IMR-90 (cell line): ENCODE measurements at regions not wholly inside any gene's neighbourhood (a gene's known extent, or its start where the extent isn't known, plus 50 kb on each side); places are given as distances from the start of the nearest gene placed in this dataset.
A peak's percentile ranks its signal among the peaks of the same experiment; 100 is the strongest.

Source experiments
- ATAC-seq: fragments of 200-7000 bp; cut with Tn5 transposase; 2 replicates; pipeline ENCODE4 v1.9.1; 2020; ENCODE audit warnings: low read depth, mild to moderate bottlenecking, moderate library complexity
- BruUV-seq: library from RNA; stranded (reverse); fragments of 400-500 nt; replicated peaks from 2 replicates; lab custom pipeline; 2021; lab: Mats Ljungman, UMichigan
- CTCF ChIA-PET: fragments of 300-600 bp; formaldehyde crosslinking; extraction: SDS; loops from one replicate; lab custom pipeline; 2021; ENCODE audit warnings: antibody characterized with exemption; lab: Yijun Ruan, JAX
- POLR2A ChIA-PET: fragments of 300-600 bp; sonication (Branson Sonifier 250); formaldehyde crosslinking; loops from one replicate; lab custom pipeline; 2022; ENCODE audit warnings: antibody characterized with exemption; ENCODE audit not compliant: unreplicated experiment; lab: Charles Lee
- DNase-seq: peaks from one replicate; pipeline ENCODE4 v3.0.0; 2013
- H2AFZ ChIP-seq: replicated peaks from 2 replicates; pipeline ENCODE3; 2013; ENCODE audit warnings: low read length, mild to moderate bottlenecking; ENCODE audit not compliant: poor library complexity
- H2AK5ac ChIP-seq: 2 replicates; pipeline ENCODE4 v1.6.1; 2013; ENCODE audit warnings: low read depth, low read length, inconsistent platforms
- H2AK9ac ChIP-seq: replicated peaks from 2 replicates; pipeline ENCODE3; 2013; ENCODE audit warnings: mild to moderate bottlenecking, low read depth, low read length, moderate library complexity; ENCODE audit not compliant: poor library complexity
- H2BK120ac ChIP-seq: 2 replicates; pipeline ENCODE4 v1.6.1; 2013; ENCODE audit warnings: low read depth, low read length, inconsistent platforms
- H2BK15ac ChIP-seq: 3 replicates; pipeline ENCODE4 v1.6.1; 2013; ENCODE audit warnings: low read depth, low read length, inconsistent platforms
- H2BK20ac ChIP-seq: 2 replicates; pipeline ENCODE4 v1.6.1; 2013; ENCODE audit warnings: low read depth, mild to moderate bottlenecking, inconsistent platforms, low read length, moderate library complexity
- H2BK5ac ChIP-seq: 2 replicates; pipeline ENCODE4 v1.6.1; 2013; ENCODE audit warnings: mild to moderate bottlenecking, low read depth, low read length, inconsistent platforms; ENCODE audit not compliant: poor library complexity, severe bottlenecking
- H3K14ac ChIP-seq: replicated peaks from 2 replicates; pipeline ENCODE4 v1.6.1; 2013; ENCODE audit warnings: low read depth, low read length, inconsistent platforms
- H3K18ac ChIP-seq: 2 replicates; pipeline ENCODE4 v1.6.1; 2013; ENCODE audit warnings: low read depth, low read length, control low read depth
- H3K23ac ChIP-seq: 2 replicates; pipeline ENCODE4 v1.6.1; 2013; ENCODE audit warnings: low read depth, low read length, inconsistent platforms
- H3K27ac ChIP-seq: 2 replicates; pipeline ENCODE4 v1.5.1; 2013; ENCODE audit warnings: mild to moderate bottlenecking, control low read depth, low read length; ENCODE audit not compliant: insufficient read depth
- H3K27me3 ChIP-seq: 2 replicates; pipeline ENCODE4 v1.6.1; 2013; ENCODE audit warnings: low read length; ENCODE audit not compliant: control insufficient read depth, insufficient read depth
- H3K36me3 ChIP-seq: 2 replicates; pipeline ENCODE4 v1.6.1; 2013; ENCODE audit warnings: low read length, mixed read lengths; ENCODE audit not compliant: control insufficient read depth, insufficient read depth
- H3K4ac ChIP-seq: 2 replicates; pipeline ENCODE4 v1.6.1; 2013; ENCODE audit warnings: low read depth, low read length, inconsistent platforms
- H3K4me1 ChIP-seq: 2 replicates; pipeline ENCODE4 v1.6.1; 2013; ENCODE audit warnings: low read length, mixed read lengths; ENCODE audit not compliant: control insufficient read depth, insufficient read depth
- H3K4me2 ChIP-seq: 2 replicates; pipeline ENCODE4 v1.6.1; 2013; ENCODE audit warnings: low read depth, mild to moderate bottlenecking, control low read depth, low read length, moderate library complexity
- H3K4me3 ChIP-seq: 2 replicates; pipeline ENCODE4 v1.5.1; 2013; ENCODE audit warnings: low read depth, mild to moderate bottlenecking, control low read depth, low read length, moderate library complexity; ENCODE audit not compliant: insufficient read depth
- H3K56ac ChIP-seq: 2 replicates; pipeline ENCODE4 v1.6.1; 2013; ENCODE audit warnings: low read length, inconsistent platforms; ENCODE audit not compliant: insufficient read depth; ENCODE audit errors: extremely low read depth
- H3K79me1 ChIP-seq, 2 experiments: 2 replicates each; pipeline ENCODE4 v1.6.1; 2013; ENCODE audit warnings: low read length in 2 of 2, inconsistent platforms in 1 of 2, low read depth in 1 of 2
- H3K9ac ChIP-seq: 2 replicates; pipeline ENCODE4 v1.6.1; 2013; ENCODE audit warnings: low read depth, low read length, control low read depth
- H3K9me1 ChIP-seq: 2 replicates; pipeline ENCODE4 v1.6.1; 2013; ENCODE audit warnings: low read length, inconsistent platforms; ENCODE audit not compliant: insufficient read depth
- H3K9me3 ChIP-seq: 2 replicates; pipeline ENCODE4 v1.6.1; 2013; ENCODE audit warnings: low read length; ENCODE audit not compliant: control insufficient read depth, insufficient read depth
- H4K20me1 ChIP-seq: 2 replicates; pipeline ENCODE4 v1.6.1; 2013; ENCODE audit warnings: low read length, inconsistent platforms; ENCODE audit not compliant: insufficient read depth
- H4K5ac ChIP-seq: 2 replicates; pipeline ENCODE4 v1.6.1; 2013; ENCODE audit warnings: mild to moderate bottlenecking, low read depth, low read length, control low read depth
- H4K8ac ChIP-seq, 2 experiments: 2 replicates each; pipeline ENCODE4 v1.6.1; 2013; ENCODE audit warnings: low read depth in 2 of 2, low read length in 2 of 2, control low read depth in 1 of 2, inconsistent platforms in 1 of 2
- H4K91ac ChIP-seq: 2 replicates; pipeline ENCODE4 v1.6.1; 2013; ENCODE audit warnings: low read depth, low read length, inconsistent platforms; ENCODE audit not compliant: insufficient read depth
- BHLHE40 ChIP-seq: fragments of 150-350 bp; IDR thresholded peaks from 2 replicates; pipeline ENCODE4 v1.6.1; 2016; ENCODE audit warnings: mild to moderate bottlenecking, low read depth, low read length
- CEBPB ChIP-seq: IDR thresholded peaks from 2 replicates; pipeline ENCODE4 v1.6.1; 2012; ENCODE audit warnings: low read depth, low read length, improper control_type of control experiment
- CHD1 ChIP-seq: IDR thresholded peaks from 2 replicates; pipeline ENCODE4 v1.6.1; 2012; ENCODE audit warnings: low read depth, low read length, improper control_type of control experiment
- FOS ChIP-seq: fragments of 150-350 bp; IDR thresholded peaks from 2 replicates; pipeline ENCODE4 v1.6.1; 2016; ENCODE audit warnings: low read depth, low read length
- MAFK ChIP-seq: IDR thresholded peaks from 2 replicates; pipeline ENCODE4 v1.6.1; 2012; ENCODE audit warnings: low read depth, low read length, improper control_type of control experiment
- MAZ ChIP-seq: IDR thresholded peaks from 2 replicates; pipeline ENCODE4 v1.6.1; 2012; ENCODE audit warnings: low read depth, mild to moderate bottlenecking, low read length, improper control_type of control experiment, moderate library complexity, borderline replicate concordance
- MXI1 ChIP-seq: IDR thresholded peaks from 2 replicates; pipeline ENCODE4 v1.6.1; 2012; ENCODE audit warnings: low read depth, mild to moderate bottlenecking, low read length, moderate library complexity, borderline replicate concordance
- NFE2L2 ChIP-seq: fragments of 150-350 bp; IDR thresholded peaks from 2 replicates; pipeline ENCODE4 v1.6.1; 2016; ENCODE audit warnings: low read depth, mild to moderate bottlenecking, low read length
- POLR2A ChIP-seq: IDR thresholded peaks from 2 replicates; pipeline ENCODE4 v1.6.1; 2012; ENCODE audit warnings: mild to moderate bottlenecking, low read depth, low read length
- RAD21 ChIP-seq: IDR thresholded peaks from 2 replicates; pipeline ENCODE4 v1.6.1; 2012; ENCODE audit warnings: low read length, improper control_type of control experiment
- RCOR1 ChIP-seq: IDR thresholded peaks from 2 replicates; pipeline ENCODE4 v1.6.1; 2012; ENCODE audit warnings: mild to moderate bottlenecking, low read length, improper control_type of control experiment; ENCODE audit not compliant: insufficient replicate concordance
- RFX5 ChIP-seq: IDR thresholded peaks from 2 replicates; pipeline ENCODE4 v1.8.0; 2012; ENCODE audit warnings: low read depth, mild to moderate bottlenecking, low read length, moderate library complexity
- SMC3 ChIP-seq: fragments of 150-350 bp; IDR thresholded peaks from 2 replicates; pipeline ENCODE4 v1.6.1; 2016; ENCODE audit warnings: low read depth, mild to moderate bottlenecking, antibody characterized with exemption, low read length, moderate library complexity
- WGBS, 2 experiments: methylation state at CpG; one replicate each; pipeline versions ENCODE4 v1.1.5 to v1.1.7; 2013; ENCODE audit warnings: missing lambda C conversion rate in 2 of 2; ENCODE audit not compliant: insufficient read length in 1 of 2; ENCODE audit errors: extremely low coverage in 2 of 2; 5-methylcytosine and 5-hydroxymethylcytosine counted together
- dilution Hi-C: fragments of 300-500 bp; cut with HindIII; formaldehyde crosslinking; loops from one replicate; pipeline ENCODE4 v1.14.3; 2018; ENCODE audit warnings: low sequenced_read_pairs; ENCODE audit not compliant: unreplicated experiment
- in situ Hi-C: fragments of 300-500 bp; cut with MboI; formaldehyde crosslinking; loops from 3 replicates; pipeline ENCODE4 v1.14.3; 2019; ENCODE audit warnings: low sequenced_read_pairs, inconsistent platforms, mixed read lengths
- intact Hi-C: fragments of 100-400 bp; cut with micrococcal nuclease; formaldehyde crosslinking; loops from 2 replicates; pipeline ENCODE4 v1.10.0; 2022
- TF ChIP-seq, protein P1 (sequence below): fragments of 150-350 bp; IDR thresholded peaks from 2 replicates; pipeline ENCODE4 v1.6.1; 2017; ENCODE audit warnings: mild to moderate bottlenecking, antibody characterized with exemption, low read length, low read depth
- TF ChIP-seq, protein P2 (sequence below): fragments of 150-350 bp; IDR thresholded peaks from 2 replicates; pipeline ENCODE4 v1.6.1; 2016; ENCODE audit warnings: low read depth, mild to moderate bottlenecking, low read length, moderate library complexity, borderline replicate concordance
- TF ChIP-seq, protein P3 (sequence below): conservative IDR thresholded peaks from 2 replicates; pipeline ENCODE4 v1.5.1; 2012; ENCODE audit warnings: mild to moderate bottlenecking, low read depth, low read length, improper control_type of control experiment

DNA sequence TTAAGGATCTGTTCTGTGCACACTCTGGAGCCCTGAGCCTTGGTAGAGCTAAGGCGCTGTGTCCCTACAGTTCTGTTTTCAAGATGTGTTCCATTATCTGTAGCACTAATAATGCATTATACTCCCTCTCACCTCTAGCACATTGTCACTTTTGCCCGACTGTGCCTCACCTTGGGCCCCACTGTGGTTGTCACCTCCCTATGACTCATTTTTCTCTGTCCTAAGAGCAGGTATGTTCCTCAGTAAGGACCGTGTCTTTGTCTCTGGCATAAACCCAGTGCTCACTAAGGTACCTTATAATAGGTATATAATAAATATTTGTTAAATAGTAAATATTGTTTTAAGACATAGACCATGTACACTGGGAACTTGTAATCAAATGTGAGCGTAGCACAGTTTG is 942.5 kb upstream of the CITED2 start:
- H2AFZ ChIP-seq: no peak overlapping the region
- BruUV-seq: no TSS peak

More for the DNA sequence above, 942.5 kb upstream of the CITED2 start:
- Histone ChIP-seq H3K27ac (no peak overlapping the region), H4K20me1 (no peaks in the 10 kb centered on the region), H4K5ac (no peak overlapping the region), H4K91ac (no peak overlapping the region), H3K56ac (no peak overlapping the region), H3K27me3 (no peaks in the 10 kb centered on the region), H3K9ac (no peak overlapping the region), H3K4me1 (peaks cover 7% of the 10 kb centered on the region), H3K79me1 (no peaks in the 10 kb centered on the region), H2AK5ac (peak overlapping the region; percentile 92), H3K23ac (no peak overlapping the region), H3K4me3 (no peak overlapping the region), H3K18ac (no peak overlapping the region), H2AK9ac (no peak overlapping the region), H3K9me1 (0 out of 2 replicates have a peak, but pooled peaks cover 2% of the 10 kb centered on the region), H3K4ac (no peak overlapping the region), H2BK120ac (no peak overlapping the region), H2BK5ac (no peak overlapping the region), H3K14ac (no peak overlapping the region), H3K4me2 (no peak overlapping the region), H3K36me3 (no peaks in the 10 kb centered on the region), H2BK20ac (peak overlapping the region; percentile 39; the same call in 1 of the 2 replicates), H4K8ac (no peak overlapping the region), H3K9me3 (peaks cover 4% of the 10 kb centered on the region; the same call in 1 of the 2 replicates), H2BK15ac (0 out of 3 replicates have a peak overlapping the region, but pooled peaks have one; percentile 57)
- in situ Hi-C loops: no loop called here
- dilution Hi-C loops: no loop called here
- ATAC-seq: no peak
- no peak for DNase-seq
- ChIA-PET POLR2A (no interaction called here), CTCF (no interaction called here)
- intact Hi-C loops: no loop called here
- 100% methylated on average over 1 of the region's 4 CpGs; no CpG with 5 or more reads in 1 of the 2 experiments for WGBS, 2 experiments
- TF ChIP-seq NFE2L2: no peak
- TF ChIP-seq CHD1: no peak
- TF ChIP-seq BHLHE40: no peak
- TF ChIP-seq FOS: no peak
- TF ChIP-seq, protein P1, sequence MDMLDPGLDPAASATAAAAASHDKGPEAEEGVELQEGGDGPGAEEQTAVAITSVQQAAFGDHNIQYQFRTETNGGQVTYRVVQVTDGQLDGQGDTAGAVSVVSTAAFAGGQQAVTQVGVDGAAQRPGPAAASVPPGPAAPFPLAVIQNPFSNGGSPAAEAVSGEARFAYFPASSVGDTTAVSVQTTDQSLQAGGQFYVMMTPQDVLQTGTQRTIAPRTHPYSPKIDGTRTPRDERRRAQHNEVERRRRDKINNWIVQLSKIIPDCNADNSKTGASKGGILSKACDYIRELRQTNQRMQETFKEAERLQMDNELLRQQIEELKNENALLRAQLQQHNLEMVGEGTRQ: no peak
- TF ChIP-seq, protein P2, sequence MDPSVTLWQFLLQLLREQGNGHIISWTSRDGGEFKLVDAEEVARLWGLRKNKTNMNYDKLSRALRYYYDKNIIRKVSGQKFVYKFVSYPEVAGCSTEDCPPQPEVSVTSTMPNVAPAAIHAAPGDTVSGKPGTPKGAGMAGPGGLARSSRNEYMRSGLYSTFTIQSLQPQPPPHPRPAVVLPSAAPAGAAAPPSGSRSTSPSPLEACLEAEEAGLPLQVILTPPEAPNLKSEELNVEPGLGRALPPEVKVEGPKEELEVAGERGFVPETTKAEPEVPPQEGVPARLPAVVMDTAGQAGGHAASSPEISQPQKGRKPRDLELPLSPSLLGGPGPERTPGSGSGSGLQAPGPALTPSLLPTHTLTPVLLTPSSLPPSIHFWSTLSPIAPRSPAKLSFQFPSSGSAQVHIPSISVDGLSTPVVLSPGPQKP: no peak
- no peak for TF ChIP-seq MXI1
- TF ChIP-seq MAZ: no peak
- TF ChIP-seq, protein P3, sequence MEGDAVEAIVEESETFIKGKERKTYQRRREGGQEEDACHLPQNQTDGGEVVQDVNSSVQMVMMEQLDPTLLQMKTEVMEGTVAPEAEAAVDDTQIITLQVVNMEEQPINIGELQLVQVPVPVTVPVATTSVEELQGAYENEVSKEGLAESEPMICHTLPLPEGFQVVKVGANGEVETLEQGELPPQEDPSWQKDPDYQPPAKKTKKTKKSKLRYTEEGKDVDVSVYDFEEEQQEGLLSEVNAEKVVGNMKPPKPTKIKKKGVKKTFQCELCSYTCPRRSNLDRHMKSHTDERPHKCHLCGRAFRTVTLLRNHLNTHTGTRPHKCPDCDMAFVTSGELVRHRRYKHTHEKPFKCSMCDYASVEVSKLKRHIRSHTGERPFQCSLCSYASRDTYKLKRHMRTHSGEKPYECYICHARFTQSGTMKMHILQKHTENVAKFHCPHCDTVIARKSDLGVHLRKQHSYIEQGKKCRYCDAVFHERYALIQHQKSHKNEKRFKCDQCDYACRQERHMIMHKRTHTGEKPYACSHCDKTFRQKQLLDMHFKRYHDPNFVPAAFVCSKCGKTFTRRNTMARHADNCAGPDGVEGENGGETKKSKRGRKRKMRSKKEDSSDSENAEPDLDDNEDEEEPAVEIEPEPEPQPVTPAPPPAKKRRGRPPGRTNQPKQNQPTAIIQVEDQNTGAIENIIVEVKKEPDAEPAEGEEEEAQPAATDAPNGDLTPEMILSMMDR: no peak
- no peak for TF ChIP-seq POLR2A
- no peak for TF ChIP-seq RFX5
- TF ChIP-seq RAD21: no peak
- TF ChIP-seq CEBPB: no peak
- TF ChIP-seq SMC3: no peak
- no peak for TF ChIP-seq RCOR1
- TF ChIP-seq MAFK: no peak
